Right lobe of liver (tissue), 6 donors: ENCODE measurements at regions not wholly inside any gene's neighbourhood (a gene's known extent, or its start where the extent isn't known, plus 50 kb on each side); places are given as distances from the start of the nearest gene placed in this dataset.

Experiments
- ATAC-seq, 4 donors: fragments of 200-7000 bp; cut with Tn5 transposase; one replicate each; pipeline ENCODE4 v1.9.1; 2020; ENCODE audit warnings: mild to moderate bottlenecking in 4 of 4, moderate library complexity in 4 of 4
- DNase-seq, 3 donors: peaks; one replicate each; pipeline ENCODE4 v3.0.0-alpha.2; 2020
- H3K27ac ChIP-seq, 3 donors: fragments of 200-600 bp; one replicate each; pipeline ENCODE4 v1.8.0; 2022
- H3K27me3 ChIP-seq, 2 donors: fragments of 200-600 bp; one replicate each; pipeline ENCODE4 v1.8.0; 2022
- H3K36me3 ChIP-seq, 4 donors: fragments of 200-600 bp; sonication (generic) in 1 of 4; one replicate each; pipeline versions ENCODE4 v1.5.1 to v1.8.0; 2017 to 2022; ENCODE audit warnings: control low read depth in 1 of 4
- H3K4me1 ChIP-seq, 4 donors: fragments of 200-600 bp; sonication (generic) in 1 of 4; one replicate each; pipeline versions ENCODE4 v1.5.1 to v1.8.0; 2017 to 2022; ENCODE audit warnings: control low read depth in 1 of 4
- H3K4me3 ChIP-seq, 3 donors: fragments of 200-600 bp; one replicate each; pipeline ENCODE4 v1.8.0; 2022
- H3K9me3 ChIP-seq, 4 donors: fragments of 200-600 bp; sonication (generic) in 1 of 4; one replicate each; pipeline versions ENCODE4 v1.5.1 to v1.8.0; 2017 to 2022; ENCODE audit warnings: control low read depth in 1 of 4
- CTCF ChIP-seq, 4 donors: fragments of 200-600 bp in 3 of 4; fragments of 450-650 bp in 1 of 4; IDR thresholded peaks; one replicate each; pipeline versions ENCODE4 v1.5.1 to v1.8.0; 2016 to 2022; ENCODE audit warnings: antibody characterized with exemption in 4 of 4, mild to moderate bottlenecking in 2 of 4
- POLR2A ChIP-seq: fragments of 450-650 bp; IDR thresholded peaks from one replicate; pipeline ENCODE4 v1.6.1; 2017; ENCODE audit warnings: antibody characterized with exemption, mild to moderate bottlenecking
- WGBS: methylation state at CpG from one replicate; pipeline ENCODE4 v1.1.6; 2018; ENCODE audit warnings: low coverage, low lambda C conversion rate; ENCODE audit not compliant: insufficient coverage; ENCODE audit errors: missing lambda C conversion rate; 5-methylcytosine and 5-hydroxymethylcytosine counted together
- intact Hi-C, 2 donors: fragments of 100-400 bp; cut with DNase I; formaldehyde crosslinking; loops; one replicate each; pipeline versions ENCODE4 v1.11.2 to v1.14.1; 2022
- donor health status: DM: no; HTN: yes; CAD: no.
- donor health status: DM: no; HTN: no; CAD: no.
- donor health status: DM: no; HTN: no; CAD: no.
- donor health status: DM: no; HTN: yes; CAD: no.
- donor health status: DM: no; HTN: yes; CAD: no.

GRCh38 chr2:16161085-16161565 lies 220.8 kb downstream of the MYCN start:
- intact Hi-C loops, result no loop called here
- H3K27ac ChIP-seq, result no peak overlapping the region
- DNase-seq (no peak), ATAC-seq (no peak)
- 20% methylated on average over 2 of the region's 2 CpGs for WGBS
- H3K4me1 ChIP-seq, result no peaks in the 10 kb centered on the region
- H3K36me3 ChIP-seq, result no peaks in the 10 kb centered on the region
- peaks cover 0 to 6% of the 10 kb centered on the region in 2 donors for H3K27me3 ChIP-seq
- no peak for TF ChIP-seq CTCF (IDR thresholded peaks at IDR 0.05)
- no peak for TF ChIP-seq POLR2A
- no peaks in the 10 kb centered on the region for H3K9me3 ChIP-seq
- no peak overlapping the region for H3K4me3 ChIP-seq

GRCh38 chr2:16160281-16161084 lies 220.1 kb downstream of the MYCN start:
- ATAC-seq (no peak), DNase-seq (no peak)
- Histone ChIP-seq H3K27ac (no peak overlapping the region), H3K4me1 (no peaks in the 10 kb centered on the region), H3K4me3 (no peak overlapping the region), H3K27me3 (peaks cover 0 to 6% of the 10 kb centered on the region in 2 donors), H3K9me3 (no peaks in the 10 kb centered on the region), H3K36me3 (no peaks in the 10 kb centered on the region)
- 68% methylated on average over 5 of the region's 6 CpGs for WGBS
- intact Hi-C loops, result no loop called here
- TF ChIP-seq POLR2A (no peak), CTCF (IDR thresholded peaks at IDR 0.05) (no peak)

GRCh38 chr2:16156411-16156810 lies 216.1 kb downstream of the MYCN start:
- no peak overlapping the region for H3K4me3 ChIP-seq
- no peak overlapping the region for H3K27ac ChIP-seq
- no peak for ATAC-seq
- intact Hi-C loops, result no loop called here
- no peaks in the 10 kb centered on the region for H3K4me1 ChIP-seq
- no peaks in the 10 kb centered on the region for H3K9me3 ChIP-seq
- no peaks in the 10 kb centered on the region for H3K27me3 ChIP-seq
- DNase-seq, result no peak
- no peaks in the 10 kb centered on the region for H3K36me3 ChIP-seq
- 56% methylated on average over 3 of the region's 3 CpGs for WGBS
- TF ChIP-seq CTCF (IDR thresholded peaks at IDR 0.05), result no peak
- no peak for TF ChIP-seq POLR2A

GRCh38 chr2:16155766-16156165 lies 215.4 kb downstream of the MYCN start:
- intact Hi-C loops, result no loop called here
- H3K36me3 ChIP-seq, result no peaks in the 10 kb centered on the region
- ATAC-seq, result no peak
- no peak for DNase-seq
- H3K27ac ChIP-seq, result no peak overlapping the region
- no peaks in the 10 kb centered on the region for H3K27me3 ChIP-seq
- H3K4me1 ChIP-seq, result no peaks in the 10 kb centered on the region
- no peak for TF ChIP-seq POLR2A
- TF ChIP-seq CTCF (IDR thresholded peaks at IDR 0.05), result no peak
- 44% methylated on average over 5 of the region's 6 CpGs for WGBS
- no peak overlapping the region for H3K4me3 ChIP-seq
- no peaks in the 10 kb centered on the region for H3K9me3 ChIP-seq
